GM18511 (cell line): ENCODE measurements at regions not wholly inside any gene's neighbourhood (a gene's known extent, or its start where the extent isn't known, plus 50 kb on each side); places are given as distances from the start of the nearest gene placed in this dataset.
"Not testable (repeated sequence)": the region's sequence is repeated elsewhere in the genome, so short reads cannot be mapped to it uniquely, and the experiment has no call there.

Source experiments
- ATAC-seq: cut with Tn5 transposase; IDR thresholded peaks from one replicate; pipeline ENCODE4 v1.9.1; 2021; ENCODE audit warnings: mild to moderate bottlenecking, moderate library complexity; ENCODE audit not compliant: unreplicated experiment

DNA sequence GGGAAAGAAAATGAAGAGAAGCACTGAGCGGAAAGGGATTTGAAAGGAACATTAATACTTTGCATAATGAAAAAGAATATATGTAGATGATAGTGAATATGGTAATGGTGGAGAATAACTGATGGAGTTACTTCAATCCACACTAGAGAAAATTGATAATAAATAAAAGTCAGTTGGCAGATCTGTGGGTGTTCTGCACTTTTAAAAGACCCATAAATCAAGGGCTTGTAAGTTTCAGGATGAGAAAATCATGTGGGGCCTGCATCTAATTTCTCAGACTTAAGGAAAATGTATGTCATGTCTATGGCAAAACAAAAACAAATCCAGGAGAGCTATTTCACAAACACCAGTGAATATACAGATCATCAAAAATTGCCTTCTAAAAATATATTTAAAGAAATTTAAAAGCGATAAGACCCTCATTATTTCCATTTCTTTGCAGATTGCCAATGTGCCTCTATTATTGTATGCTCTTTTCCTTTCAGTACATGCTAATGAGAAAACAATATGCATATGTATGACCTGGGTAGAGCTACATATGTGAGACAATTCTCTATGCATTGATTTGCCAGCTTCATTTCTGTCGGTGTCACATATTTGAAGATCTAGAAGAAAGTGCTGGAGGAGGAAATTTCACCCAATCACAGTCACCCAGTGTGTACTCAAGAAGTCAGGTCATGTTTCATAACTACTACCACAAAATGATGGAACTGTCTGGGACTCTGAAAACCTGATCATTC is 269.9 kb upstream of the PDZRN3 start:
- no peak for ATAC-seq

DNA sequence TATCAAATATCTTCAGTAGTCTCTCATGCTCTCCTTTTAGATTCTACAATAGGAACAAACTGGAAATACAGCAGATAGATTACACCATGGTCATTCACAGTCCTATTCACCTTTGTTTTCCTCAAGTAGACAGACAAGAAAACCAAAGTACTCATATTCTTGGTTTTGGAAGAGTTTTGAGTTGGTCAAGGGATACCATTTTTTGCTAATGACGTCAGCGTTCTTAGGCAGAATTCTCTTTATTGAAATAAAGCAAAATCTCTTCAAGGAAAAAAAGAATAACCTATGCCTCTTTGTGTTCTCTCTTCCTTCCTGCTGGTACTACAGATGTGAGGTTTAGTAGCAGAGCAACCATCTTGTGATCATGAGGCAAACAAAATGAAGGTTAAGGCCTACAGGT is 268.3 kb upstream of the PDZRN3 start:
- ATAC-seq: no peak

DNA sequence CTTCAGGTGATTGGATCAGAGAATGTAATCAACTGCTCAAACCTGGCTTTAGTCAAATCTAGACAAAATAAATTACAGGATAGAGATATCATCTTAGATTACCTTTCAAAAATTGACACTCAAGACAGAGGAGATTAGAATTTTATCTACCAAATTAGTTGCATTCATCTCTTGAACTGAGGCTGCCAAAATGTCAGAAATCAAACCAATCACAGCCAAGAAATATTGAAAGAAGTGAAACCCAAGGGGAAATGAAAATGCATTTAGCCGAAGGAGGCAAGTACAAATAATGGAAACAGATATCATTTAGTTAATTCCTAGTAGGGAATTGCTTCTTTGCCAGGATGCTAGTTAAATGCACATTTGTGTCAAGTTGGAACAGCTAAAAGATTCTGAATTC is 261.1 kb upstream of the PDZRN3 start:
- ATAC-seq: no peak

DNA sequence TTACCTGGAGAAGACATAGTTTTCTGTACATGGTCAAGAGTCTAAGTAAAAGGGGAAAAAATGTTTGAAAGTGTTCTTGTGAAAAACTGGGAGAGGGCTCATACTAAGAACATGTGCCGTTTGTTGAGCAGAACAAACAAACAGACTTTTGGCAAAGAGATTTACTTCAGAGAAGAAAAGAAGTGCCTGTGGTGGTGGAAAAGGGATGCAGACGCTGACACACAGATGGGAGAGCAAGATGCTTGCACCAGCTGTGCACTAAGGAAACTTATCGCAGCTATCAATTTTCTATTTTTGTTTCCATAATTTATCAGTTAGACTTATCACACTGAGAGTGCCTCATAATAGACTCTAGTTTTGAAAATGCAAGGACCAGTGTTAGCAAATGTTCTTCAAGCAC is 259.6 kb upstream of the PDZRN3 start:
- ATAC-seq: no peak

DNA sequence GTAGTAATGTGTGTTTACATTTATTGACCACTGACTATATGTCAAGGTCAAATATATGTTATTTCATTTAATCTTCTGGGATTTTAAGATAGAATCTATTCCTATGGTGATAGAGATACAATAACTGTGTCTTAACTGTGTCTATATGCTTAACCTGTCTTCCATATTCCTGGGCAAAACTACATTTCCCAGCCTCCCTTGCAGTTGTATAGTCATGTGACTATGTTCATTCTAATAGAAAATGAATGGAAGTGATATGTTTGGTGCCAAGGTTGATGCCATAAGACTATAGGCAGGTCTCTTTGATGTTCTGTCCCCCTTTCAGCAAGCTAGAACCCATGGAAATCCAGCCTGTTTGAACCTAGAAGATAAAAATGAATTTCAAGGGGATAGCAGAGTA is 258.8 kb upstream of the PDZRN3 start:
- ATAC-seq: no peak

DNA sequence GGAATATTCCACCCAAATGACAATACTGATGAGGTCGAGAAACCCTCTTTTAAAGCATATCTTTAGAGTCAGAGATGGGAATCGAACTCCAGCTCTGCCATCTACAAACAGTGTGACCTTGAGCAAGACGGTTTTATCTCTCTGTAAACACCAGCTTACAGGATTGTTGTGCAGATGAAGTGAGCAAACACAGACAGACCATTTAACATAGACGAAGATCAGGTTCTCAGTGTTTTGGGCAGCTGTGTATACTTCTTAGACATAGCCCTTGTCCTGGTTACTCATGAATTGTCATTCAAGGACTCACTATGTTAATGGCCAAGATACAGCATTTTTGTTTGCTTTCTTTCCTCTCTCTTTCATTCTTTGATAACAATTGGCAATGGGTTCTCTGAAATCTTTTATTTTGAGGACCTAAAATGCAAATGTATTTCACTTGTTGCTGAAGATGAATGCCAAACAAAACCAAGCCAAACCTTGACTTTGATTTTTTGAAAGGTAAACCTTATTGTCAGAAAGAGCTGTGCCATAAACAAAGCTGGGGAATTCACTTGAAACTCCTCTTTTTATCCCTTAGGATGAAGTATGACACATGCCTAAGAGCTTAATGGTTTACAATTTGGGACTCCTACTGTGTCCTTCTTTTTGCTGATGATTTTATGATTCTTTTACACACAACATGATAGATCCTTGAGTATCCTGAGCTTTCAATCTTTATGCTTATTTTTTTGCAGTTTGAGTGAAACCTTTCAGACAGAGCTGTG is 250.0 kb upstream of the PDZRN3 start:
- ATAC-seq: no peak

DNA sequence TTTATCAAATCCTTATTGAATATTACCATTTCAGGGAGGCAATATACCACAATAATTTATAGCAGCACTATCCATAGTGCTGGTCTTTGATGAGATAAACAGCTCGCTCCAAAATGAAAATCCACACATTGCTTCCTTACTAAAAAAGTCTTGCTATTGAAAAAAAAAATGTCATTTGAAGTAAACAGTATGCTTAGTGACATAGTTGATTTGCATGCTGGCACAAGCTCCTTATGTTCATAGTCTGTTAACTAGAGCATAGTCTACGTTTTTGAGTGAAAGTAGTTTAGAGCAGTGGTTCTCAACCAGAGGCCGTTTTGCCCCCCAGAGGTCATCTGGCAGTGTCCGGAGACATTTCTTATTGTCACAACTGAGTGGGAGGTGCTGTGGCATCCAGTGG is 249.4 kb upstream of the PDZRN3 start:
- ATAC-seq: no peak

DNA sequence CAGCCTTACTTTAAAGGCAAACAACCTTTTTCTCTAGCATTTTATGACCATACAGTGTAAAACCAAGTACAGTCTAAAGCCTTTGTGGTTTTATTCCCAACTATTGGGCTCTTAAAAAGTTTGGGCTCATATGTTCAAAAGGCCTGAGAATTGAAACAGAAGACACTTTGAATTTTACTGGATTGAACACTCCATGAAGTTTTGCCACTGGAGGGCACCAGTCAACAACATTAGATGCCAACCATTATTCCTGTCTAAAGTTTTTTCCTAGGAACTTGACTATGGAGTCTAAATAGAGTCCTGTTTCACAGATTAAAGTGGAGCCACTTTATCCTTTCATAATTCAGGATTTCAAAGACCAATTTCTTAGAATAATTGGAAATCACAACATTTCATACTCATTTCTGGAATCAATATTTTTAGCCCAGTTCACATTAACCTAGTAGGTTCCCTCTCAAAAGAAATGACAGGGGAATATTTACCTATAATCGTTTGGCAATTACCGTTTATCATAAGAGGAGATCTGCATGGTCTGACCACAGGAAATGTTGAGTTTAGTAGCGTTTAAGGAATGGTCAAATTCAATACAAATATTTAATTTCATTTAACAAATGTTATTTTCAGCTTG is 244.1 kb upstream of the PDZRN3 start:
- ATAC-seq: no peak

DNA sequence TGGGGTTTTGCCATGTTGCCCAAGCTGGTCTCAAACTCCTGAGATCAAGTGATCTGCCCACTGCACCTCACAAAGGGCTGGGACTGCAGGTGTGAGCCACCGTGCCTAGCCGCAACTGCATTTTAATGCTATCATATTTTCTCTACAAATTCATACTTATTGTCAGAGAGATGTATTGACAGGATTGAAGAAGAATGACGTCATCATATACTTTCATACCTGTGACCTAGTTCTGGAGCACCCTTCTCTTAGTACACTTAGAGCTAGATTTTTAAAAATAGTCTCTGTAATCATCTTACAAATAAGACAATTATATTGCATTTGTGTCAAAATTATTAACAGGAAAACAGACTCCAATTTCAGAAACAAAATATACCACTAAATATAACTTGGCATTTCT is 242.8 kb upstream of the PDZRN3 start:
- ATAC-seq: no peak

DNA sequence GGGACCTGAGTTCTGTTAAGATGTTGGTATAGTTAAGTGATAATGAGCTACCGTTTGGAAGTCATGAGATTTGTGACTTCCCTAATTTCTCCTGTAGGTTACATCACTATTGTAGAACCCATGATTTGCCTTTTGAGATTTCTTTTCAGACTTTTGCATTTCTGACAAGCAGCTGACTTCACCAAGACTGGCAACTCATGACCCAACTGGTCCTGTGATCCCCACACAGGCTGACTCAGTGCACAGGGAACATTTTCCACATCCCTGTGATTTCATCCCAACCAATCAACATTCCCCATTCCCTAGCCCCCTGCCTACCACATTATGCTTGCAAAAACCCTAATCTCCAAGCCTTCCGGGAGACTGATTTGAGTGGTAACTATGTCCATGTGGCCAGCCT is 242.1 kb upstream of the PDZRN3 start:
- no peak for ATAC-seq

DNA sequence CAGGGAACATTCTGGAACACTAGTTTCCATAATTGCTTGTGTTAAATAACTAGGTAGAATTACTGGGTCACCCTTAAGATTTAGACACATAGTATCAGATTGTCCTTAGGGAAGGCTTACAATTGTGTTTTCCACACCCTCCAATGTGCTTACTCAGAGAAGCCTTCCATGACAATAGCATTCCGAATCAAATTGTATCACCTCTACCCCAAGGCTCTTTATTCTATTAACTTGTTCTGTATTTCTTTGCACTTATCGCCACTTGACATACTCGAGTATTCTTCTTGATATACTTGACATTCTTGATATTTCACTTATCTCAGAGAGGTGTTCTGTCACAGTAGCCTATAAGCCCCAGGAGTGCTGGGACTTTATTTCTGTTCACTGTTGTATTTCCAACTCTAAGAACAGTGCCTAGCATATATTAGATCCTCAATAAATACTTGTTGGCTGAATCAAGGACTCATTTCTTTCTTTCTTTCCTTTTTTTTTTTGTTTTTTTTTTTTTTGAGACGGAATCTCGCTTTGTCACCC is 238.9 kb upstream of the PDZRN3 start:
- no peak for ATAC-seq

DNA sequence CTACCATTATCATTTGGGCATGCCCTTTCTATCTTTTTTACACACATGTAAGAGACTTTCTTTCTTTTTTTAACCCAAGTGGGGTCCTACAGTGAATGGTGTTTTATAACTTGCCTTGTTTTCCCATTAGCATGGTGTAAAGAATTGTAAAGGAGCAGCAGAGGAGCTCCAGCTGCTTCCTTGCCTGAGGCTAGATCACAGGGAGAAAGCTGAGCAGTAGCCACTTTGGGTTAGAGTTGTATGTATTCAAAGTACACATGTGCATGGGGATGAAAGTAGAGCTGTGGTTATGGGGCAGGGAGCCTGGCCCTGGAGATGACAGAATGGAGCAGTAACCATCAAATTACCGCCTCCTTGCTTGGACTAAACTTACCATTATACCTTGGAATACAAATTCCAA is 231.1 kb upstream of the PDZRN3 start:
- no peak for ATAC-seq

DNA sequence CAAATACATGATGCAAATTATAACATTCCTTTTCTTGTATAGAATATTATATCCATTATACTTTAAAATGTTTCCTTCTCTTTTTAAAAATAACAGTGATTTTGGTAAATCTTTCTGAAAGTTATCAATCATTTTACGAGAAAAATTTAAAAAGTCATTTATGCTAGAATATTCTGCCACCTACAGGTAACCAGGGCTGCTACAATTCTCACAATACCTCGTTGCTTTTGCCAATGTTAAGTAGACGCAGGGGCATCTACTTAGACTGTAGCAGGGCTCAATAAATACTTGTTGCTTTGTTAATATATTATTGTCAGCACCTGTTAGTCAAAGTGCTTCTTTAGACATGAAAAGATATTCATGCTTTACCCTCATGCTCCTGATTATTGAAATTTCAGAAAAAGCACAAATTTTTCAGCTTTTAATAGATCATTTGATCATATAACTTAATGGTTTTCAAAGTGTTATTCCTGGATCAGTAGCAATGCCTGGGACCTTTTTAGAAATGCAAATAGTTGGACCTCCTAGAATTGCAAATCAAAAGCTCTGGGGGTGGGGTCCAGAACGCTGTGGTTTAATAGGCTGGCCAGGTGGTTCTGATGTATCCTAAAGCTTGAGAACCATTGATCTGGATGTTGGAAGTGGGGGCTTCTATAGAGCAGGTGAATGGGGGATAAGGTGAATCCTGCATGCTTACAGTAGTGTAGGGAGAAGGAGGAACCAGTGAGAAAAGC is 223.6 kb upstream of the PDZRN3 start:
- no peak for ATAC-seq

DNA sequence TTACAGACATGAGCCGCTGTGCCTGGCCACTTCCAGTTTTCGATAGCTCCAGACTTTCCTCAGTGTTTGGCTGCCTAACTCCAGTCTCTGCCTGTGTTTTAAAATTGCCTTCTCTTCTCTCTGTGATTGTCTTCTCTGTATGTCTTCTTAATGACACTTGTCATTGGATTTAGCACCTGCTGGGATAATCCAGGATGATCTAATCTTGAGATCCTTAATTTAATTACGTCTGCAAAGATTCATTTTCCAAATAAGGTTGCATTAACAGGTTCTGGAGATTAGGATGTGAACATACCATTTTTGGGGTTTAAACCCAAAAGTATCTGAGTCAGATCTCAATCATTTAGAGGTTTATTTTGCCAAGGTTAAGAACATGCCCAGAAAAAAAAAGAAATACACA is 222.2 kb upstream of the PDZRN3 start:
- no peak for ATAC-seq

DNA sequence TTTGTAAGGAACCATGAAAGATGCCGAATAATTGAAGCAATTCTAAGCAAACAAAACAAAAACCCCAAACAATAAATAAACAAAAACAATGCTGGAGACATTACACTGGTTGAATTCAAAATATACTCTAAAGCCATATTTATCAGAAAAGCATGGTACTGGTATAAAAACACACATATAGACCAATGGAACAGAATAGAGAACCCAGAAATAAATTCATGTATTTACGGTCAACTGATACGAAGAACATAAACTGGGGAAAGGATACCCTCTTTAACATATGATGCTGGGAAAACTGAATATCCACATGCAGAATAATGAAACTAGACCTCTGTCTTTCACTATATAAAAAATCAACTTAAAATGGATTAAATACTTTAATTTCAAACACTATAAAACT is 214.3 kb upstream of the PDZRN3 start:
- ATAC-seq: no peak

DNA sequence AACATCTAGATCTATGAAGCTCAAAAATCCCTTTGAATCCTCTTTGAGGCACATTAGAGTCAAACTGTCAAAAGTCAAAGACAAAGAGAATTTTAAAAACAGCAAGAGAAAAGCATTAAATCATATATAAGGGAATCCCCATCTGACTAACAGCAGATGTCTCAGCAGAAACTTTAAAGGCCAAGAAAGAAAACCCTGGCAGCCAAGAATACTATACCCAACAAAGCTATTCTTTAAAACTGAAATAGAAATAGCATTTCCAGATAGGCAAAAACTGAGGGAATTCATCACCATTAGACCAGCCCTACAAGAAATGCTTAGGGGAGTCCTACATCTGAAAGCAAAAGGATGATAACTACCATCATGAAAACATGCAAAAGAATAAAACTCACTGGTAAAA is 211.2 kb upstream of the PDZRN3 start:
- ATAC-seq: no peak

DNA sequence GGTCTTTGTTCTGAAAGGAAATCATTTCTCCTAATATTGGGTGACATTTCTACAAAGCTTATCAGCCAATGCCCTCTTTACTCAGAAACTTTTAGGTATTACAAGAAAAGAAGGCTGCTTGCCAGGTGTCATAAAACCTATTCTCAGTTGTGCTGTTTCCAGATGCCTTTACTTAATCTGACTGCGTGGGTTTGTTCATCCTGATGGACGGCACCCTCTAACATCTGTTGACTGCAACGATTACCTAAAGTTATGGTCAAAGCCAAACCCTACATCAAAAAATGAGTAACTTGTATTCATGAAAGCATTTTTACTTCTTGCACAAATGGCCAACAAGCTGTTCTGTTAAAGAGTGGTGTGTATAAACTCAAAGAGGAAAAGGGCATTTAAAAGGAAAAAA is 207.7 kb upstream of the PDZRN3 start:
- ATAC-seq: no peak

DNA sequence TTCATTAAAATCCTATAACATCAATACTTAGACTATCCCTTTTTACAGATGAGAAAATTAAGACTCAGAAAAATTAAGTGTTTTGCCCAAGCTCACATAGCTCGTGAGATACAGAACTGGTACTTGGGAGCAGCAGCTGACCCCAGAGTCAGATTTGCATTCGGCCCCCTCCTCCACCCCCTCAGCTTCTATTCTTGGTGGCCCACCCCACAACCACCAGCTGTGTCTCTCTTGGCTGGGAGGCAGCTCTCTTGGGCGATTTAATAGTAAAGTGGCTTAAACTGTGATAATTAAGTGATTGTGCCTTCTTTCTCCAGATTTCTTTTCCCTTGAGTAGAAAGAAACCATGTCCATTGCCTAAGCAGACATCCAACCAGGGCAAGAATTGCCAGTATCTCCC is 203.6 kb upstream of the PDZRN3 start:
- no peak for ATAC-seq

DNA sequence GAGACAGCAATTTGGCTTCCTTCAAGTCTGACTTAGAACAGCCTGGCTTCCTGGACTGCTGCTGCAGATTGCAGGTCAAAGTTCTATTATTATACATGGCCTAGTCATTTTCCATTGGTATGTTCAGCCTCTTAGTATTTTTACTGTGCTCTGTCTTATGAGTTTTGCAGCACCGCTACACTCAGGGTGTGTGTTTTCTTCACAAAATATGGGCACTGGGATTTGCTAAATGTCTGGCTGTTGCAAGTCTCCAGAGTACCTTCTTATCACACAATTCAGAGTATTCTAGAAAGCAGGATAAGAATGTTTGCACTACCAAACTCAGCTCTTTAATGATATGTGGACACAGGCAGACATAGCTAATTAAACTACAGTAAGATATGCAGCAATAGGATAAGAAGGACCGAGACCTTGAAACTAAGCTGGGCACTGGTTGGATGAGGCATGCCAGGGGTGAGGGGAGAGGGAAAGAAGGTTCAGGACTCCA is 203.0 kb upstream of the PDZRN3 start:
- ATAC-seq: no peak

DNA sequence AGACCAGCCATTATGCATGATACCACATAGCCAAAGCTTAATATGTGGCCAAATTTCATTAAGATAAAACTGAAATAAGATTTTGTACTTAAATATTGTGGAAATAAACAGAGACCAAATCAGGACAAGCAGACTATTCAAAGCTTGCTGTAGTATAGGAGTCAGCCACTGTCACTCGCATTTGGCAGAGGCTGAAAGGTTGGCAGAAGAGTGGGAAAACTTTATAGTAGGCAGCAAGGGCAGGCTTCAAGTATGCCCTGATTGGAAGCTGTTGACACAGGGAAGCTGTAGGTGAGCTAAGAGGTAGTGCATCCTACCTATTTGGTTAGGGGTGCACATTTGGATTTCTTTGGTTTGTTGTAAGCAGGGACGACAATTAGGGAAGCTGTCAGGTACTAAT is 202.5 kb upstream of the PDZRN3 start:
- no peak for ATAC-seq

DNA sequence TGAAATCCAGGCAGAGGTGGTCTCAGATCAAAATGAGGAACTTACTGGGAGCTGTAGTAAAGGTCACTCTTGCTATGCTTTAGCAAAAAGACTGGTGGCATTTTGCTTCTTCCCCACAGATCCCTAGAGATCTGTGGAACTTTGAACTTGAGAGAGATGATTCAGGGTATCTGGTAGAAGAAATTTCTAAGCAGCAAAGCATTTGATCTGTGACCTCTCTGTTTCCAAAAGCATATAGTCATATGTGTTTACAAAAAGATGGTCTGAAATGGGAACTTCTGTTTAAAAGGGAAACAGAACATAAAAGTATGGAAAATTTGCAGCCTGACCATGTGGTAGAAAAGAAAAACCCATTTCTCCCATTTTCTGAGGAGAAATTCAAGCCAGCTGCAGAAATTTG is 196.2 kb upstream of the PDZRN3 start:
- ATAC-seq: not testable (repeated sequence)
